Keratinocyte (primary cell): ENCODE measurements at regions not wholly inside any gene's neighbourhood (a gene's known extent, or its start where the extent isn't known, plus 50 kb on each side); places are given as distances from the start of the nearest gene placed in this dataset.

Source experiments
- EZH2 ChIP-seq: IDR thresholded peaks from one replicate; pipeline ENCODE4 v1.6.1; 2012; ENCODE audit warnings: inconsistent platforms, mild to moderate bottlenecking, low read length, moderate library complexity
- TF ChIP-seq, protein P1 (sequence below), 3 experiments: IDR thresholded peaks in 1 of 3; conservative IDR thresholded peaks in 1 of 3; optimal IDR thresholded peaks in 1 of 3; 2 replicates in 2 of 3; 3 replicates in 1 of 3; pipeline versions ENCODE3 to v1.5.1; 2011; ENCODE audit warnings: low read length in 3 of 3, mild to moderate bottlenecking in 3 of 3, moderate library complexity in 2 of 3, control low read depth in 1 of 3, inconsistent platforms in 1 of 3; ENCODE audit not compliant: insufficient read depth in 2 of 3; ENCODE audit errors: extremely low read depth in 1 of 3

DNA sequence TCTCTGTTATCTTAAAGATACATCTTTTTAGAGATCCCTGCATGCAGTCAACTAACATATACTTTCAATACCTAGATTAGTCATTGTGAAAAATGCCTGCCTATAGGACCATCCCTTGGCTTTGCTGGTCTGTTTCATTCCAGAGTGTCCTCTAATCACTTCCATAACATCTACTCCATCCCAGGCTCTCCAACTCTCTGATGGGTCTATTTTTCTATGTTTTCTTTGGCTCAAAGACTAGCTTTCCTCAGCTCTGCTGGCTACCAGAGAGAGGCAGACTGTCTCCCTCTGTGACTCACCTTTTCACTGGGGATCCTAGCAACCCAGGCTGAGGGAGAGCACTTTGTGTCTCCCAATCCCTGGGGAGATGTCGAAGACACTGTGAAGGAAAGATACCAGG lies 547.7 kb upstream of the MCTP2 start:
- TF ChIP-seq, protein P1, sequence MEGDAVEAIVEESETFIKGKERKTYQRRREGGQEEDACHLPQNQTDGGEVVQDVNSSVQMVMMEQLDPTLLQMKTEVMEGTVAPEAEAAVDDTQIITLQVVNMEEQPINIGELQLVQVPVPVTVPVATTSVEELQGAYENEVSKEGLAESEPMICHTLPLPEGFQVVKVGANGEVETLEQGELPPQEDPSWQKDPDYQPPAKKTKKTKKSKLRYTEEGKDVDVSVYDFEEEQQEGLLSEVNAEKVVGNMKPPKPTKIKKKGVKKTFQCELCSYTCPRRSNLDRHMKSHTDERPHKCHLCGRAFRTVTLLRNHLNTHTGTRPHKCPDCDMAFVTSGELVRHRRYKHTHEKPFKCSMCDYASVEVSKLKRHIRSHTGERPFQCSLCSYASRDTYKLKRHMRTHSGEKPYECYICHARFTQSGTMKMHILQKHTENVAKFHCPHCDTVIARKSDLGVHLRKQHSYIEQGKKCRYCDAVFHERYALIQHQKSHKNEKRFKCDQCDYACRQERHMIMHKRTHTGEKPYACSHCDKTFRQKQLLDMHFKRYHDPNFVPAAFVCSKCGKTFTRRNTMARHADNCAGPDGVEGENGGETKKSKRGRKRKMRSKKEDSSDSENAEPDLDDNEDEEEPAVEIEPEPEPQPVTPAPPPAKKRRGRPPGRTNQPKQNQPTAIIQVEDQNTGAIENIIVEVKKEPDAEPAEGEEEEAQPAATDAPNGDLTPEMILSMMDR (optimal IDR thresholded peaks at IDR 0.05 in 1 of 3, IDR thresholded peaks at IDR 0.05 in 1 of 3, conservative IDR thresholded peaks at IDR 0.05 in 1 of 3; ENCODE audit: extremely low read depth in 1 of 3, insufficient read depth in 2 of 3, low read length in 3 of 3) = no peak
- no peak for TF ChIP-seq EZH2
